ENCODE measurements at regions not wholly inside any gene's neighbourhood (a gene's known extent, or its start where the extent isn't known, plus 50 kb on each side); places are given as distances from the start of the nearest gene placed in this dataset.

DNA sequence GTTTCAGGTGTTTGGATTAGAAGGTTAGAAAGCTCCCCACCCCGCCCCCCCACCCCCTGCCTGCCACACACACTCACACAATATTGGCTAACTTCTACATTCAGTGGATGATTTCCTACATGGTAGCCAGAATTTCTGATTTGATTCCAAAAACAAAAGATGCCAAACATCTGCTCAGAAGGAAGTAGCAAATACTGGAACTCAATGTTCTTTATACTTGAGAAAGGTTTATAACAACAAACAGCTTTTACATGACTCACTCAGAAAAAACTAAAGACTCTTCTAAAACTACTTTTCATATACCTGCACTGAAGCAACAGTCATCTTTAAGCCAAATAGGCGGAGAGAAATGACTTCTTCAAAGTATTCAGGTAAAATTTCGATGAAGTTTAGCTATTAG is 750.5 kb upstream of the POU3F4 start:
- no peak overlapping the region for H4K91ac ChIP-seq (ENCODE audit: low read length)
- no peaks in the 10 kb centered on the region for H3K36me3 ChIP-seq (ENCODE audit: control insufficient read depth in 1 of 2, insufficient read depth in 2 of 2, low read depth in 1 of 2, low read length in 2 of 2)
- WGBS = 66% methylated on average over 2 of the region's 3 CpGs
- H2AK5ac ChIP-seq (ENCODE audit: low read length, severe bottlenecking) = no peak overlapping the region
- H3K4me1 ChIP-seq (ENCODE audit: control insufficient read depth, insufficient read depth, low read depth, low read length) = no peaks in the 10 kb centered on the region
- no peak overlapping the region for H3K9ac ChIP-seq (ENCODE audit: low read length)
- H3K4me3 ChIP-seq (ENCODE audit: insufficient read depth in 1 of 2, low read depth in 1 of 2, low read length in 2 of 2) = no peak overlapping the region
- H3K18ac ChIP-seq (ENCODE audit: low read depth in 1 of 2, low read length in 2 of 2) = no peak overlapping the region
- H2BK12ac ChIP-seq (ENCODE audit: low read length in 2 of 2) = no peak overlapping the region
- no peak for DNase-seq
- H2BK15ac ChIP-seq (ENCODE audit: low read depth, poor library complexity, severe bottlenecking) = no peak overlapping the region
- H3K79me1 ChIP-seq (replicated peaks; ENCODE audit: low read length, poor library complexity, severe bottlenecking) = no peaks in the 10 kb centered on the region
- H2BK5ac ChIP-seq (ENCODE audit: low read depth, low read length, poor library complexity, severe bottlenecking) = no peak overlapping the region
- H3K9me3 ChIP-seq (ENCODE audit: control insufficient read depth, low read length) = no peaks in the 10 kb centered on the region
- H3K14ac ChIP-seq (ENCODE audit: low read length in 2 of 2) = no peak overlapping the region
- no peak overlapping the region for H2AFZ ChIP-seq (ENCODE audit: low read depth, low read length)
- no peak overlapping the region for H4K8ac ChIP-seq (ENCODE audit: low read length)
- H3K23ac ChIP-seq (ENCODE audit: low read length in 2 of 2) = no peak overlapping the region
- H3K4ac ChIP-seq (ENCODE audit: low read depth in 1 of 2, low read length in 2 of 2) = no peak overlapping the region
- no peak overlapping the region for H3K4me2 ChIP-seq (ENCODE audit: low read length, poor library complexity, severe bottlenecking)
- no peaks in the 10 kb centered on the region for H3K27me3 ChIP-seq (ENCODE audit: control insufficient read depth in 1 of 2, insufficient read depth in 1 of 2, low read length in 2 of 2)
- H2BK120ac ChIP-seq (ENCODE audit: low read depth, low read length) = no peak overlapping the region
- no peak overlapping the region for H3K27ac ChIP-seq (ENCODE audit: low read length, poor library complexity, severe bottlenecking)

- no peak for DNase-seq
- Histone ChIP-seq H3K23ac (ENCODE audit: low read length in 2 of 2) (no peak overlapping the region), H2BK15ac (ENCODE audit: low read depth, poor library complexity, severe bottlenecking) (no peak overlapping the region), H3K4ac (ENCODE audit: low read depth in 1 of 2, low read length in 2 of 2) (no peak overlapping the region), H4K8ac (ENCODE audit: low read length) (no peak overlapping the region), H3K4me1 (ENCODE audit: control insufficient read depth, insufficient read depth, low read depth, low read length) (no peaks in the 10 kb centered on the region), H2BK120ac (ENCODE audit: low read depth, low read length) (no peak overlapping the region), H3K27ac (ENCODE audit: low read length, poor library complexity, severe bottlenecking) (no peak overlapping the region), H3K14ac (ENCODE audit: low read length in 2 of 2) (no peak overlapping the region), H4K91ac (ENCODE audit: low read length) (no peak overlapping the region), H3K9me3 (ENCODE audit: control insufficient read depth, low read length) (peaks cover 7% of the 10 kb centered on the region), H2BK12ac (ENCODE audit: low read length in 2 of 2) (no peak overlapping the region), H2AFZ (ENCODE audit: low read depth, low read length) (no peak overlapping the region), H3K4me3 (ENCODE audit: insufficient read depth in 1 of 2, low read depth in 1 of 2, low read length in 2 of 2) (no peak overlapping the region), H3K18ac (ENCODE audit: low read depth in 1 of 2, low read length in 2 of 2) (no peak overlapping the region), H2AK5ac (ENCODE audit: low read length, severe bottlenecking) (no peak overlapping the region), H3K9ac (ENCODE audit: low read length) (no peak overlapping the region), H3K4me2 (ENCODE audit: low read length, poor library complexity, severe bottlenecking) (no peak overlapping the region), H2BK5ac (ENCODE audit: low read depth, low read length, poor library complexity, severe bottlenecking) (no peak overlapping the region), H3K79me1 (replicated peaks; ENCODE audit: low read length, poor library complexity, severe bottlenecking) (no peaks in the 10 kb centered on the region), H3K36me3 (ENCODE audit: control insufficient read depth in 1 of 2, insufficient read depth in 2 of 2, low read depth in 1 of 2, low read length in 2 of 2) (no peaks in the 10 kb centered on the region), H3K27me3 (ENCODE audit: control insufficient read depth in 1 of 2, insufficient read depth in 1 of 2, low read length in 2 of 2) (no peaks in the 10 kb centered on the region)
- WGBS = no CpG with 5 or more reads among the region's 2 CpGs
These were observed 743.6 kb upstream of the POU3F4 start for GRCh38 chrX:82764521-82764920.

- H2BK12ac ChIP-seq (ENCODE audit: low read length in 2 of 2) = no peak overlapping the region
- H2BK120ac ChIP-seq (ENCODE audit: low read depth, low read length) = no peak overlapping the region
- H4K8ac ChIP-seq (ENCODE audit: low read length) = no peak overlapping the region
- no peak overlapping the region for H2BK15ac ChIP-seq (ENCODE audit: low read depth, poor library complexity, severe bottlenecking)
- no peaks in the 10 kb centered on the region for H3K79me1 ChIP-seq (replicated peaks; ENCODE audit: low read length, poor library complexity, severe bottlenecking)
- H3K9me3 ChIP-seq (ENCODE audit: control insufficient read depth, low read length) = peaks cover 7% of the 10 kb centered on the region
- no peak overlapping the region for H3K27ac ChIP-seq (ENCODE audit: low read length, poor library complexity, severe bottlenecking)
- no peak overlapping the region for H3K23ac ChIP-seq (ENCODE audit: low read length in 2 of 2)
- H3K4ac ChIP-seq (ENCODE audit: low read depth in 1 of 2, low read length in 2 of 2) = no peak overlapping the region
- no CpG with 5 or more reads among the region's 1 CpG for WGBS
- H3K4me2 ChIP-seq (ENCODE audit: low read length, poor library complexity, severe bottlenecking) = no peak overlapping the region
- H2BK5ac ChIP-seq (ENCODE audit: low read depth, low read length, poor library complexity, severe bottlenecking) = no peak overlapping the region
- H2AK5ac ChIP-seq (ENCODE audit: low read length, severe bottlenecking) = no peak overlapping the region
- H3K27me3 ChIP-seq (ENCODE audit: control insufficient read depth in 1 of 2, insufficient read depth in 1 of 2, low read length in 2 of 2) = no peaks in the 10 kb centered on the region
- no peak overlapping the region for H3K9ac ChIP-seq (ENCODE audit: low read length)
- no peaks in the 10 kb centered on the region for H3K4me1 ChIP-seq (ENCODE audit: control insufficient read depth, insufficient read depth, low read depth, low read length)
- H2AFZ ChIP-seq (ENCODE audit: low read depth, low read length) = no peak overlapping the region
- no peaks in the 10 kb centered on the region for H3K36me3 ChIP-seq (ENCODE audit: control insufficient read depth in 1 of 2, insufficient read depth in 2 of 2, low read depth in 1 of 2, low read length in 2 of 2)
- peak; percentile 4 for DNase-seq
- no peak overlapping the region for H3K4me3 ChIP-seq (ENCODE audit: insufficient read depth in 1 of 2, low read depth in 1 of 2, low read length in 2 of 2)
- H4K91ac ChIP-seq (ENCODE audit: low read length) = no peak overlapping the region
- H3K14ac ChIP-seq (ENCODE audit: low read length in 2 of 2) = no peak overlapping the region
- no peak overlapping the region for H3K18ac ChIP-seq (ENCODE audit: low read depth in 1 of 2, low read length in 2 of 2)
These were observed 742.3 kb upstream of the POU3F4 start for GRCh38 chrX:82765811-82766210.

GRCh38 chrX:82775426-82775825 is 732.7 kb upstream of the POU3F4 start:
- Histone ChIP-seq H3K14ac (ENCODE audit: low read length in 2 of 2) (no peak overlapping the region), H2AK5ac (ENCODE audit: low read length, severe bottlenecking) (no peak overlapping the region), H2AFZ (ENCODE audit: low read depth, low read length) (no peak overlapping the region), H4K8ac (ENCODE audit: low read length) (no peak overlapping the region), H3K4ac (ENCODE audit: low read depth in 1 of 2, low read length in 2 of 2) (no peak overlapping the region), H3K4me3 (ENCODE audit: insufficient read depth in 1 of 2, low read depth in 1 of 2, low read length in 2 of 2) (no peak overlapping the region), H3K4me2 (ENCODE audit: low read length, poor library complexity, severe bottlenecking) (no peak overlapping the region), H3K9me3 (ENCODE audit: control insufficient read depth, low read length) (peaks cover 14% of the 10 kb centered on the region), H3K9ac (ENCODE audit: low read length) (no peak overlapping the region), H2BK15ac (ENCODE audit: low read depth, poor library complexity, severe bottlenecking) (no peak overlapping the region), H2BK12ac (ENCODE audit: low read length in 2 of 2) (no peak overlapping the region), H3K4me1 (ENCODE audit: control insufficient read depth, insufficient read depth, low read depth, low read length) (no peaks in the 10 kb centered on the region), H3K27me3 (ENCODE audit: control insufficient read depth in 1 of 2, insufficient read depth in 1 of 2, low read length in 2 of 2) (no peaks in the 10 kb centered on the region), H2BK120ac (ENCODE audit: low read depth, low read length) (no peak overlapping the region), H3K18ac (ENCODE audit: low read depth in 1 of 2, low read length in 2 of 2) (no peak overlapping the region), H3K27ac (ENCODE audit: low read length, poor library complexity, severe bottlenecking) (no peak overlapping the region), H3K23ac (ENCODE audit: low read length in 2 of 2) (no peak overlapping the region), H2BK5ac (ENCODE audit: low read depth, low read length, poor library complexity, severe bottlenecking) (no peak overlapping the region), H4K91ac (ENCODE audit: low read length) (no peak overlapping the region), H3K79me1 (replicated peaks; ENCODE audit: low read length, poor library complexity, severe bottlenecking) (no peaks in the 10 kb centered on the region), H3K36me3 (ENCODE audit: control insufficient read depth in 1 of 2, insufficient read depth in 2 of 2, low read depth in 1 of 2, low read length in 2 of 2) (no peaks in the 10 kb centered on the region)
- no peak for DNase-seq
- 41% methylated on average over 3 of the region's 3 CpGs for WGBS
